Transverse colon (tissue), 4 donors: ENCODE measurements at regions not wholly inside any gene's neighbourhood (a gene's known extent, or its start where the extent isn't known, plus 50 kb on each side); places are given as distances from the start of the nearest gene placed in this dataset.

Source experiments
- DNase-seq: peaks from one replicate; pipeline ENCODE4 v3.0.0-alpha.2; 2019
- H3K27ac ChIP-seq, 4 donors: fragments of 200-600 bp; sonication (generic); 2 replicates each; pipeline ENCODE4 v1.5.1; 2016 to 2018; ENCODE audit warnings: inconsistent platforms in 4 of 4
- H3K27me3 ChIP-seq: fragments of 200-600 bp; sonication (generic); 2 replicates; pipeline ENCODE4 v1.5.1; 2017; ENCODE audit warnings: inconsistent platforms
- H3K36me3 ChIP-seq, 4 donors: fragments of 200-600 bp; sonication (generic); 2 replicates each; pipeline ENCODE4 v1.5.1; 2017 to 2019; ENCODE audit warnings: inconsistent platforms in 4 of 4
- H3K4me1 ChIP-seq, 4 donors: fragments of 200-600 bp; sonication (generic); 2 replicates each; pipeline ENCODE4 v1.5.1; 2017 to 2020; ENCODE audit warnings: inconsistent platforms in 4 of 4
- H3K4me3 ChIP-seq, 4 donors: fragments of 200-600 bp; sonication (generic); 1 replicate in 1 of 4; 2 replicates in 3 of 4; pipeline versions ENCODE4 v1.5.1 to v1.6.1; 2017 to 2019; ENCODE audit warnings: inconsistent platforms in 4 of 4
- H3K9me3 ChIP-seq, 2 donors: fragments of 200-600 bp; sonication (generic); 2 replicates each; pipeline ENCODE4 v1.5.1; 2017 to 2019; ENCODE audit warnings: inconsistent platforms in 2 of 2
- CTCF ChIP-seq, 5 experiments: fragments of 200-600 bp in 3 of 5; fragments of 450-650 bp in 2 of 5; sonication (generic) in 3 of 5; IDR thresholded peaks; 1 replicate in 2 of 5; 2 replicates in 3 of 5; pipeline ENCODE4 v1.5.1; 2016 to 2017; ENCODE audit warnings: antibody characterized with exemption in 5 of 5, inconsistent platforms in 3 of 5, mild to moderate bottlenecking in 2 of 5, moderate library complexity in 1 of 5
- EP300 ChIP-seq: sonication (generic); formaldehyde crosslinking; IDR thresholded peaks from one replicate; pipeline ENCODE4 v1.6.1; 2017; ENCODE audit warnings: antibody characterized with exemption, low read depth
- POLR2A ChIP-seq: fragments of 450-650 bp; IDR thresholded peaks from one replicate; pipeline ENCODE4 v1.6.1; 2016; ENCODE audit warnings: antibody characterized with exemption, mild to moderate bottlenecking, moderate library complexity
- POLR2AphosphoS5 ChIP-seq, 3 donors: sonication (generic); formaldehyde crosslinking; IDR thresholded peaks; one replicate each; pipeline ENCODE4 v1.6.1; 2016; ENCODE audit warnings: antibody characterized with exemption in 3 of 3
- WGBS, 2 donors: methylation state at CpG; one replicate each; pipeline ENCODE4 v1.1.5; 2018; ENCODE audit warnings: low coverage in 1 of 2; 5-methylcytosine and 5-hydroxymethylcytosine counted together
- in situ Hi-C, 4 donors: fragments of 200-750 bp; cut with MboI; loops; one replicate each; pipeline versions ENCODE4 v1.15.0 to v1.15.1; 2017; ENCODE audit warnings: low sequenced_read_pairs in 3 of 4, low pct_ligation_motif_present in 1 of 4, low pct_unique_long_range_greater_than_20kb in 1 of 4
- intact Hi-C: fragments of 100-400 bp; cut with DNase I; formaldehyde crosslinking; loops from one replicate; pipeline ENCODE4 v1.15.1; 2023; ENCODE audit warnings: low total_unique reads

DNA sequence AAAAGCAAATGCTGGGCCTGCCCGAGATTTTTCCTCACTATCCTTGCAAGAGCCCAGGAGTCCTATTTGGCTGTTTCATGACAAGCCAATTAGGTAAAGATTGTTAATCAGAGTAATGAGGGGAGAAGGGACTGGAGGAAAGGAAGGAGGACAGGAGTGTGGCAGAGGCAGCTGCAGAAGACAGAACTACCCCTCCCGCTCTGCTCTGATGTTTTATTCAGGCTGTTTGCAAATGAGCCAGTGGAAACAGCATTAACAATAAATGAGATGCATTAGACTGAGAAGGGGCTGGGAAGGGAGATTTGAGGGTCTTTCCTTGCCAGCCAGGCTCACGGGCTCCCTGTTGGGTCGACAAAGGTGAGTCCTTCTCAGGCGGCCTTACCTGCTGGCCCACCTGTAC is 421.0 kb upstream of the CCDC196 start:
- TF ChIP-seq CTCF (IDR thresholded peaks at IDR 0.05) (no peak), POLR2AphosphoS5 (IDR thresholded peaks at IDR 0.05) (no peak), POLR2A (no peak), EP300 (no peak)
- no peaks in the 10 kb centered on the region for H3K36me3 ChIP-seq
- no peaks in the 10 kb centered on the region for H3K27me3 ChIP-seq
- H3K4me3 ChIP-seq, result no peak overlapping the region
- H3K9me3 ChIP-seq, result peaks cover 0 to 4% of the 10 kb centered on the region in 2 donors
- DNase-seq, result no peak
- H3K4me1 ChIP-seq, result no peaks in the 10 kb centered on the region
- intact Hi-C loops, result no loop called here
- no peak overlapping the region for H3K27ac ChIP-seq
- 85 to 86% methylated on average over 5 of the region's 5 CpGs for WGBS, 2 donors
- in situ Hi-C loops, result loop anchor here in 3 of 4 donors (10.0 to 25.0 kb wide), 3 partner anchors 653 to 903 kb away; partner anchors contain the start of gene FUT8 (in 2 of the 3)

- no peak for TF ChIP-seq EP300
- no peak for TF ChIP-seq CTCF (IDR thresholded peaks at IDR 0.05)
- TF ChIP-seq POLR2A, result no peak
- TF ChIP-seq POLR2AphosphoS5 (IDR thresholded peaks at IDR 0.05), result no peak
- no peak overlapping the region for H3K27ac ChIP-seq
- H3K4me3 ChIP-seq, result no peak overlapping the region
- no peak for DNase-seq
- H3K27me3 ChIP-seq, result no peaks in the 10 kb centered on the region
- no peaks in the 10 kb centered on the region for H3K4me1 ChIP-seq
- in situ Hi-C loops, result loop anchor here in 3 of 4 donors (10.0 to 25.0 kb wide), 3 partner anchors 655 to 905 kb away; partner anchors contain the start of gene FUT8 (in 2 of the 3)
- intact Hi-C loops, result no loop called here
- WGBS, 2 donors, result 86 to 87% methylated on average over 7 to 9 of the region's 9 CpGs
- H3K9me3 ChIP-seq, result no peaks in the 10 kb centered on the region
- no peaks in the 10 kb centered on the region for H3K36me3 ChIP-seq
Observed at GRCh38 chr14:66066981-66067776, 419.0 kb upstream of the CCDC196 start.

DNA sequence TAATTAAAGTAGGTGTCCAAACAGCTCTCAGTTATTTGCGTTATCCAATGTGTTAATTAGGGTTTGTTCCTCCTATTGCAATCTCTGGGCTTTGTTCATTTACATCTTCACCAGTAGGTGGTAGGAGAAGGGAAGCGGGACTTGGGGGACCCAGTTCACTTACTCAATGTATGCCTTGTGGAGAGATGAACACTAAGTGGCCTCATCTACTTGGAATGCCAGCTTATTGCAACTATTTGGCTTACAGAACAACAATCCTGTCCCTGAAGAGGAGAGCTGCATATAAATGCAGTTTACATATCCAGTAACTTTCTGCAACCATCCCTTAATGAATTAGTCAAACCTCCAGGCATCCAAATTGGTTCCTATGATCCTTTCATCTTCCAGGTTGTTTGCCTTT is 417.1 kb upstream of the CCDC196 start:
- WGBS, 2 donors, result 100% methylated on average over 1 to 2 of the region's 2 CpGs
- no peak for DNase-seq
- Histone ChIP-seq H3K27me3 (no peaks in the 10 kb centered on the region), H3K4me1 (no peaks in the 10 kb centered on the region), H3K4me3 (no peak overlapping the region), H3K27ac (no peak overlapping the region), H3K36me3 (no peaks in the 10 kb centered on the region), H3K9me3 (no peaks in the 10 kb centered on the region)
- in situ Hi-C loops (loop anchor here in 3 of 4 donors (10.0 to 25.0 kb wide), 3 partner anchors 657 to 907 kb away; partner anchors contain the start of gene FUT8 (in 2 of the 3)), intact Hi-C loops (no loop called here)
- TF ChIP-seq CTCF (IDR thresholded peaks at IDR 0.05) (no peak), POLR2A (no peak), POLR2AphosphoS5 (IDR thresholded peaks at IDR 0.05) (no peak), EP300 (no peak)

DNA sequence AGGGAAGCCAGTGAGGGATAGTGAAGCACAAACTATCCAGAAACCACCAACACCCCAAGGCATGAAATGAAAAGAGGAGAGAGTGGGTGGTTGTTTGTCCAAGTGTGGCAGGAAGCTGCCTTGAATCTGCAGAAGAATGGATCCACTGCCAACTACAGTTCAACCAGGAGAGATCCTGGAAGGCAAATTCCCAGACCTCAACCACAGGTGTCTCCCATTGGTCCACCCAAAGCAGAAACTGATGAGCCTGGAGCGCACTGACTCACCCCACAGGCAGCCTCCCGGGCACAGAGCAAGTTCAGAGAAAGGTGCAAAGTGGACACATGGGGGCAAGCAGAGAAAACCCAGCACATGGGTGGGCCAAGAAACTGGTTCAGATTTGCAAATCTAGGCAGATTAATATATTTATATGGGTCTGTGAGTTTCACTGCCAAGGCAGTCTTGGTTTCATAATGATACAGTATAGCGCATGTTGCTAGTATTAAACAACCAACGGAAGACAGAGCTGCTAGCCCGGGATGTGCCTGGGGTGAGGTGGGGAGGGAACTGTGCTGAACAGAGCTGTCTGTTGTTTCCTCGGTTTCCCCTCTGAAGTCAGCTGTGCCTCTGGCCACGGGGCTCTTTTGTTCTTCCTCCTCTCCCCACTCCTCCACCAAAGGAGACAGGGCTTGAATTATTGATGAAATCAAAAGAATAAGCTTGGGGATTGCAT is 416.2 kb upstream of the CCDC196 start:
- intact Hi-C loops, result no loop called here
- 78 to 79% methylated on average over 4 to 7 of the region's 7 CpGs for WGBS, 2 donors
- no peaks in the 10 kb centered on the region for H3K9me3 ChIP-seq

More for the DNA sequence above, 416.2 kb upstream of the CCDC196 start:
- in situ Hi-C loops, result loop anchor here in 3 of 4 donors (10.0 to 25.0 kb wide), 3 partner anchors 658 to 908 kb away; partner anchors contain the start of gene FUT8 (in 2 of the 3)
- no peaks in the 10 kb centered on the region for H3K36me3 ChIP-seq
- H3K27ac ChIP-seq, result no peak overlapping the region
- TF ChIP-seq EP300 (no peak), CTCF (IDR thresholded peaks at IDR 0.05) (no peak), POLR2A (no peak), POLR2AphosphoS5 (IDR thresholded peaks at IDR 0.05) (no peak)
- H3K4me1 ChIP-seq, result no peaks in the 10 kb centered on the region
- H3K4me3 ChIP-seq, result no peak overlapping the region
- no peak for DNase-seq
- H3K27me3 ChIP-seq, result no peaks in the 10 kb centered on the region
